Fibroblast of skin of left quadriceps (primary cell): ENCODE measurements at regions not wholly inside any gene's neighbourhood (a gene's known extent, or its start where the extent isn't known, plus 50 kb on each side); places are given as distances from the start of the nearest gene placed in this dataset.
"Not testable (repeated sequence)": the region's sequence is repeated elsewhere in the genome, so short reads cannot be mapped to it uniquely, and the experiment has no call there.

Experiments
- DNase-seq, 2 experiments: peaks; one replicate each; pipeline ENCODE4 v3.0.0-alpha.2; 2013; ENCODE audit warnings: low read depth in 2 of 2

DNA sequence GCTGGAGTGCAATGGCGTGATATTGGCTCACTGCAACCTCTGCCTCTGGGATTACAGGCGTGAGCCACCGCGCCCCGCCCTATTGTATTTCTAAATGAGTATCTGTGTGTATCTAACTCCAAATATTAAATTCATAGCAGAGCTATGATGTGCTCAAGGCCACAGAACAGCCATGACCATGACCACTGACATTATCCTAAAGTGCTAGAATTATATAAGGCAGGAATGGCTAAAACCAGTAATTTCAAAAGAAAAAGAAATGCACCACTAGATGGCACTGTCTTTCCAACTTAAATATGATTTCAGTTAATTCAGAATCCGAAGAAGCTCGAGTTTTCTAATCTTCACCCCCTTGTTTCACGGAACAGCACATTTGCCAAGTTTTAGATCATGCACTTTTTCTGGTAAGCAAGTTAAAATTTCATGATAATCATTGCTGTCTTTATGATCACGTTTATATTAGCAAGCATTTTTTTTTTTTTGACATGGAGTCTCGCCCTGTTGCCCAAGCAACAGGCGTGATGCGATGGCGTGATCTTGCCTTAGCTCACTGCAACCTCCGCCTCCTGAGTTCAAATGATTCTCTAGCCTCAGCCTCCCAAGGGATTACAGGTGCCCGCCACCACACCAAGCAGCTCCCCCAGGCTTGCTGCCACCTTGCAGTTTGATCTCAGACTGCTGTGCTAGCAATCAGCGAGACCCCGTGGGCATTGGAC is 65.3 kb downstream of the OR13A1 start:
- peak; percentile 15 to 26 for DNase-seq

DNA sequence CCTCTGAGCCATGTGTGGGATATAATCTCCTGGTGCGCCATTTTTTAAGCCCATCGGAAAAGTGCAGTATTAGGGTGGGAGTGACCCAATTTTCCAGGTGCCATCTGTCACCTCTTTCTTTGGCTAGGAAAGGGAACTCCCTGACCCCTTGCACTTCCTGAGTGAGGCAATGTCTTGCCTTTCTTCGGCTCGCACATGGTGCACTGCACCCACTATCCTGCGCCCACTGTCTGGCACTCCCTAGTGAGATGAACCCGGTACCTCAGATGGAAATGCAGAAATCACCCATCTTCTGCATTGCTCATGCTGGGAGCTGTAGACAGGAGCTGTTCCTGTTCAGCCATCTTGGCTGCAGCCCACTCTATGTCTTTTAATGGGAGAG is 64.7 kb downstream of the OR13A1 start:
- DNase-seq = not testable (repeated sequence)
